IMR-90 (cell line): ENCODE measurements at regions not wholly inside any gene's neighbourhood (a gene's known extent, or its start where the extent isn't known, plus 50 kb on each side); places are given as distances from the start of the nearest gene placed in this dataset.
A peak's percentile ranks its signal among the peaks of the same experiment; 100 is the strongest.

Experiments
- ATAC-seq: fragments of 200-7000 bp; cut with Tn5 transposase; 2 replicates; pipeline ENCODE4 v1.9.1; 2020; ENCODE audit warnings: low read depth, mild to moderate bottlenecking, moderate library complexity
- BruUV-seq: library from RNA; stranded (reverse); fragments of 400-500 nt; replicated peaks from 2 replicates; lab custom pipeline; 2021; lab: Mats Ljungman, UMichigan
- CTCF ChIA-PET: fragments of 300-600 bp; formaldehyde crosslinking; extraction: SDS; loops from one replicate; lab custom pipeline; 2021; ENCODE audit warnings: antibody characterized with exemption; lab: Yijun Ruan, JAX
- POLR2A ChIA-PET: fragments of 300-600 bp; sonication (Branson Sonifier 250); formaldehyde crosslinking; loops from one replicate; lab custom pipeline; 2022; ENCODE audit warnings: antibody characterized with exemption; ENCODE audit not compliant: unreplicated experiment; lab: Charles Lee
- DNase-seq: peaks from one replicate; pipeline ENCODE4 v3.0.0; 2013
- H2AFZ ChIP-seq: replicated peaks from 2 replicates; pipeline ENCODE3; 2013; ENCODE audit warnings: low read length, mild to moderate bottlenecking; ENCODE audit not compliant: poor library complexity
- H2AK5ac ChIP-seq: 2 replicates; pipeline ENCODE4 v1.6.1; 2013; ENCODE audit warnings: low read depth, low read length, inconsistent platforms
- H2AK9ac ChIP-seq: replicated peaks from 2 replicates; pipeline ENCODE3; 2013; ENCODE audit warnings: mild to moderate bottlenecking, low read depth, low read length, moderate library complexity; ENCODE audit not compliant: poor library complexity
- H2BK120ac ChIP-seq: 2 replicates; pipeline ENCODE4 v1.6.1; 2013; ENCODE audit warnings: low read depth, low read length, inconsistent platforms
- H2BK15ac ChIP-seq: 3 replicates; pipeline ENCODE4 v1.6.1; 2013; ENCODE audit warnings: low read depth, low read length, inconsistent platforms
- H2BK20ac ChIP-seq: 2 replicates; pipeline ENCODE4 v1.6.1; 2013; ENCODE audit warnings: low read depth, mild to moderate bottlenecking, inconsistent platforms, low read length, moderate library complexity
- H2BK5ac ChIP-seq: 2 replicates; pipeline ENCODE4 v1.6.1; 2013; ENCODE audit warnings: mild to moderate bottlenecking, low read depth, low read length, inconsistent platforms; ENCODE audit not compliant: poor library complexity, severe bottlenecking
- H3K14ac ChIP-seq: replicated peaks from 2 replicates; pipeline ENCODE4 v1.6.1; 2013; ENCODE audit warnings: low read depth, low read length, inconsistent platforms
- H3K18ac ChIP-seq: 2 replicates; pipeline ENCODE4 v1.6.1; 2013; ENCODE audit warnings: low read depth, low read length, control low read depth
- H3K23ac ChIP-seq: 2 replicates; pipeline ENCODE4 v1.6.1; 2013; ENCODE audit warnings: low read depth, low read length, inconsistent platforms
- H3K27ac ChIP-seq: 2 replicates; pipeline ENCODE4 v1.5.1; 2013; ENCODE audit warnings: mild to moderate bottlenecking, control low read depth, low read length; ENCODE audit not compliant: insufficient read depth
- H3K27me3 ChIP-seq: 2 replicates; pipeline ENCODE4 v1.6.1; 2013; ENCODE audit warnings: low read length; ENCODE audit not compliant: control insufficient read depth, insufficient read depth
- H3K36me3 ChIP-seq: 2 replicates; pipeline ENCODE4 v1.6.1; 2013; ENCODE audit warnings: low read length, mixed read lengths; ENCODE audit not compliant: control insufficient read depth, insufficient read depth
- H3K4ac ChIP-seq: 2 replicates; pipeline ENCODE4 v1.6.1; 2013; ENCODE audit warnings: low read depth, low read length, inconsistent platforms
- H3K4me1 ChIP-seq: 2 replicates; pipeline ENCODE4 v1.6.1; 2013; ENCODE audit warnings: low read length, mixed read lengths; ENCODE audit not compliant: control insufficient read depth, insufficient read depth
- H3K4me2 ChIP-seq: 2 replicates; pipeline ENCODE4 v1.6.1; 2013; ENCODE audit warnings: low read depth, mild to moderate bottlenecking, control low read depth, low read length, moderate library complexity
- H3K4me3 ChIP-seq: 2 replicates; pipeline ENCODE4 v1.5.1; 2013; ENCODE audit warnings: low read depth, mild to moderate bottlenecking, control low read depth, low read length, moderate library complexity; ENCODE audit not compliant: insufficient read depth
- H3K56ac ChIP-seq: 2 replicates; pipeline ENCODE4 v1.6.1; 2013; ENCODE audit warnings: low read length, inconsistent platforms; ENCODE audit not compliant: insufficient read depth; ENCODE audit errors: extremely low read depth
- H3K79me1 ChIP-seq, 2 experiments: 2 replicates each; pipeline ENCODE4 v1.6.1; 2013; ENCODE audit warnings: low read length in 2 of 2, inconsistent platforms in 1 of 2, low read depth in 1 of 2
- H3K9ac ChIP-seq: 2 replicates; pipeline ENCODE4 v1.6.1; 2013; ENCODE audit warnings: low read depth, low read length, control low read depth
- H3K9me1 ChIP-seq: 2 replicates; pipeline ENCODE4 v1.6.1; 2013; ENCODE audit warnings: low read length, inconsistent platforms; ENCODE audit not compliant: insufficient read depth
- H3K9me3 ChIP-seq: 2 replicates; pipeline ENCODE4 v1.6.1; 2013; ENCODE audit warnings: low read length; ENCODE audit not compliant: control insufficient read depth, insufficient read depth
- H4K20me1 ChIP-seq: 2 replicates; pipeline ENCODE4 v1.6.1; 2013; ENCODE audit warnings: low read length, inconsistent platforms; ENCODE audit not compliant: insufficient read depth
- H4K5ac ChIP-seq: 2 replicates; pipeline ENCODE4 v1.6.1; 2013; ENCODE audit warnings: mild to moderate bottlenecking, low read depth, low read length, control low read depth
- H4K8ac ChIP-seq, 2 experiments: 2 replicates each; pipeline ENCODE4 v1.6.1; 2013; ENCODE audit warnings: low read depth in 2 of 2, low read length in 2 of 2, control low read depth in 1 of 2, inconsistent platforms in 1 of 2
- H4K91ac ChIP-seq: 2 replicates; pipeline ENCODE4 v1.6.1; 2013; ENCODE audit warnings: low read depth, low read length, inconsistent platforms; ENCODE audit not compliant: insufficient read depth
- BHLHE40 ChIP-seq: fragments of 150-350 bp; IDR thresholded peaks from 2 replicates; pipeline ENCODE4 v1.6.1; 2016; ENCODE audit warnings: mild to moderate bottlenecking, low read depth, low read length
- CEBPB ChIP-seq: IDR thresholded peaks from 2 replicates; pipeline ENCODE4 v1.6.1; 2012; ENCODE audit warnings: low read depth, low read length, improper control_type of control experiment
- CHD1 ChIP-seq: IDR thresholded peaks from 2 replicates; pipeline ENCODE4 v1.6.1; 2012; ENCODE audit warnings: low read depth, low read length, improper control_type of control experiment
- MXI1 ChIP-seq: IDR thresholded peaks from 2 replicates; pipeline ENCODE4 v1.6.1; 2012; ENCODE audit warnings: low read depth, mild to moderate bottlenecking, low read length, moderate library complexity, borderline replicate concordance
- NFE2L2 ChIP-seq: fragments of 150-350 bp; IDR thresholded peaks from 2 replicates; pipeline ENCODE4 v1.6.1; 2016; ENCODE audit warnings: low read depth, mild to moderate bottlenecking, low read length
- RFX5 ChIP-seq: IDR thresholded peaks from 2 replicates; pipeline ENCODE4 v1.8.0; 2012; ENCODE audit warnings: low read depth, mild to moderate bottlenecking, low read length, moderate library complexity
- SMC3 ChIP-seq: fragments of 150-350 bp; IDR thresholded peaks from 2 replicates; pipeline ENCODE4 v1.6.1; 2016; ENCODE audit warnings: low read depth, mild to moderate bottlenecking, antibody characterized with exemption, low read length, moderate library complexity
- USF2 ChIP-seq: fragments of 150-350 bp; IDR thresholded peaks from 2 replicates; pipeline ENCODE4 v1.6.1; 2017; ENCODE audit warnings: mild to moderate bottlenecking, antibody characterized with exemption, low read length, low read depth
- WGBS, 2 experiments: methylation state at CpG; one replicate each; pipeline versions ENCODE4 v1.1.5 to v1.1.7; 2013; ENCODE audit warnings: missing lambda C conversion rate in 2 of 2; ENCODE audit not compliant: insufficient read length in 1 of 2; ENCODE audit errors: extremely low coverage in 2 of 2; 5-methylcytosine and 5-hydroxymethylcytosine counted together
- dilution Hi-C: fragments of 300-500 bp; cut with HindIII; formaldehyde crosslinking; loops from one replicate; pipeline ENCODE4 v1.14.3; 2018; ENCODE audit warnings: low sequenced_read_pairs; ENCODE audit not compliant: unreplicated experiment
- in situ Hi-C: fragments of 300-500 bp; cut with MboI; formaldehyde crosslinking; loops from 3 replicates; pipeline ENCODE4 v1.14.3; 2019; ENCODE audit warnings: low sequenced_read_pairs, inconsistent platforms, mixed read lengths
- intact Hi-C: fragments of 100-400 bp; cut with micrococcal nuclease; formaldehyde crosslinking; loops from 2 replicates; pipeline ENCODE4 v1.10.0; 2022

- Histone ChIP-seq H3K27me3 (no peaks in the 10 kb centered on the region), H3K14ac (no peak overlapping the region), H4K8ac (no peak overlapping the region), H3K4ac (no peak overlapping the region), H2BK5ac (no peak overlapping the region), H3K27ac (no peak overlapping the region), H2BK15ac (no peak overlapping the region), H3K23ac (no peak overlapping the region), H3K4me1 (peaks cover 2% of the 10 kb centered on the region; the same call in 1 of the 2 replicates), H2AFZ (no peak overlapping the region), H2BK20ac (no peak overlapping the region), H3K9me3 (no peaks in the 10 kb centered on the region), H4K5ac (no peak overlapping the region), H2AK5ac (no peak overlapping the region), H3K18ac (peak overlapping the region; percentile 48; the same call in 1 of the 2 replicates), H3K36me3 (no peaks in the 10 kb centered on the region), H3K4me3 (no peak overlapping the region), H3K79me1 (no peaks in the 10 kb centered on the region), H2BK120ac (no peak overlapping the region), H4K20me1 (no peaks in the 10 kb centered on the region), H3K4me2 (no peak overlapping the region), H3K9me1 (no peaks in the 10 kb centered on the region), H4K91ac (no peak overlapping the region), H3K56ac (no peak overlapping the region), H3K9ac (no peak overlapping the region), H2AK9ac (no peak overlapping the region)
- no TSS peak for BruUV-seq
- no CpG with 5 or more reads among the region's 2 CpGs for WGBS, 2 experiments
- in situ Hi-C loops, result no loop called here
- DNase-seq (no peak), ATAC-seq (no peak)
- dilution Hi-C loops, result no loop called here
- ChIA-PET CTCF (interaction anchor here (0.5 to 1.4 kb wide), 2 partner anchors 19 to 429 kb away, joined by 3 read pairs; no protein-coding TSS in a partner anchor), POLR2A (no interaction called here)
- intact Hi-C loops, result no loop called here
- no peak for TF ChIP-seq USF2
- no peak for TF ChIP-seq MXI1
- no peak for TF ChIP-seq BHLHE40
- TF ChIP-seq CHD1, result no peak
- no peak for TF ChIP-seq CEBPB
- TF ChIP-seq RFX5, result no peak
- TF ChIP-seq NFE2L2, result no peak
- no peak for TF ChIP-seq SMC3
Observed at GRCh38 chr2:160562730-160563129, 69.1 kb upstream of the RBMS1 start.
